NT2/D1 (cell line): ENCODE measurements at regions not wholly inside any gene's neighbourhood (a gene's known extent, or its start where the extent isn't known, plus 50 kb on each side); places are given as distances from the start of the nearest gene placed in this dataset.

Source experiments
- DNase-seq: peaks from one replicate; pipeline ENCODE4 v3.0.0-alpha.2; 2011; ENCODE audit warnings: low read depth, low spot score
- H3K27me3 ChIP-seq: 2 replicates; pipeline ENCODE4 v1.6.0; 2011; ENCODE audit warnings: mild to moderate bottlenecking; ENCODE audit not compliant: insufficient read length, insufficient read depth
- H3K36me3 ChIP-seq: 2 replicates; pipeline ENCODE4 v1.6.1; 2011; ENCODE audit warnings: mild to moderate bottlenecking, low read length, mixed read lengths; ENCODE audit not compliant: insufficient read depth, insufficient read length
- H3K4me1 ChIP-seq: 2 replicates; pipeline ENCODE4 v1.5.1; 2011; ENCODE audit not compliant: insufficient read depth, insufficient read length
- H3K4me3 ChIP-seq: 2 replicates; pipeline ENCODE4 v1.5.1; 2011; ENCODE audit warnings: low read depth; ENCODE audit not compliant: insufficient read length
- H3K9ac ChIP-seq: 2 replicates; pipeline ENCODE4 v1.6.0; 2011; ENCODE audit warnings: low read depth; ENCODE audit not compliant: insufficient read length
- H3K9me3 ChIP-seq: 2 replicates; pipeline ENCODE4 v1.5.1; 2011; ENCODE audit warnings: mild to moderate bottlenecking, low read length; ENCODE audit not compliant: insufficient read depth
- SUZ12 ChIP-seq: IDR thresholded peaks from 2 replicates; pipeline ENCODE4 v1.6.1; 2011; ENCODE audit not compliant: insufficient read length, insufficient read depth; ENCODE audit errors: extremely low read depth
- YY1 ChIP-seq: IDR thresholded peaks from 2 replicates; pipeline ENCODE4 v1.6.1; 2011; ENCODE audit not compliant: insufficient read length, insufficient read depth
- ZNF274 ChIP-seq: IDR thresholded peaks from 2 replicates; pipeline ENCODE4 v1.6.1; 2011; ENCODE audit warnings: mild to moderate bottlenecking, low read depth, low read length

- H3K36me3 ChIP-seq: no peaks in the 10 kb centered on the region
- DNase-seq: no peak
- TF ChIP-seq SUZ12 (no peak), ZNF274 (no peak), YY1 (no peak)
- H3K27me3 ChIP-seq: no peaks in the 10 kb centered on the region
- H3K9ac ChIP-seq: no peak overlapping the region
- peaks cover 3% of the 10 kb centered on the region for H3K4me1 ChIP-seq
- H3K9me3 ChIP-seq: peaks cover 24% of the 10 kb centered on the region; the same call in 1 of the 2 replicates
- H3K4me3 ChIP-seq: no peak overlapping the region
Observed at GRCh38 chr1:95407131-95407885, 173.3 kb downstream of the RWDD3 start.

DNA sequence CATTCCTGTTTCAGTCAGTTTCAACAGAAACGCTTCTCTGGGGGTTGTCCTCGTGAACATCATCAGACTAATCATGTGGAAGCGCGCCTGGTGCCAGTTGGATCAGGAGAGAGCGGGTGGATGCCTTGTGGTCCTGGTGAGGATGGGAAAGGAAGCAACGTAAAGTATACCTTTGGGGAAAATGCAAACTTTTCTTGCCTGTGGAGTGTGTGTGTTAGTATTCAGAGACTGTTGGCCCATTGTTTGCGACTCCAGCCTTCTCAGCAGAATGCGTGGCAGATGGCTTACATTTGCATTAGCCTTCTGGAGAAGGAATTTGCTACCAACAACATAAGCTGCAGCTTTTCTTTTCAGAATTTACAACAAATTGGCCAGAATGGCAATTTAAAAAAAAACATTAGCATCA lies 173.9 kb downstream of the RWDD3 start:
- peaks cover 24% of the 10 kb centered on the region; the same call in 1 of the 2 replicates for H3K9me3 ChIP-seq
- DNase-seq: peak; percentile 65
- no peak overlapping the region for H3K4me3 ChIP-seq
- peaks cover 3% of the 10 kb centered on the region for H3K4me1 ChIP-seq
- TF ChIP-seq SUZ12 (no peak), YY1 (no peak), ZNF274 (no peak)
- no peak overlapping the region for H3K9ac ChIP-seq
- no peaks in the 10 kb centered on the region for H3K27me3 ChIP-seq
- H3K36me3 ChIP-seq: no peaks in the 10 kb centered on the region

- TF ChIP-seq SUZ12 (no peak), ZNF274 (no peak), YY1 (no peak)
- DNase-seq: no peak
Observed at GRCh38 chr1:95408507-95409136, 174.6 kb downstream of the RWDD3 start.

DNA sequence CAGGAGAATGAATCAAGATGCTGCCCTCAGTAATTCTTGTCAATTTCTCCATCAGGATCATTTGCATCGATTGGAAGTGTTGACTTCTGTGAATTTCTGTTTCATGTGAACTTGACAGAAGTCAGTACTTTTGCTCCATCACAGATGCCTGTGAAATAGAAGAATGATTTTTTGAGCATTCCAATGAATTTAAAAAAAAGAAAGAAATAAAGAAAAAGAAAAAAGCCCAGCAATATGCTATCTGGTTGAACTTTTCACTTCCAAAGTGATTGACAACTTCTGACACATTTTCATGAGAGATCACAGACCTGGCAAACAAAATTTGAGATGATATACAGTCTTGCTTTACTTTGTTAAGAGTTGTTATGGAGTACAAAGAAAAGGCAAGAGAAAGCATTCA lies 175.3 kb downstream of the RWDD3 start:
- Histone ChIP-seq H3K9ac (no peak overlapping the region), H3K27me3 (no peaks in the 10 kb centered on the region), H3K36me3 (no peaks in the 10 kb centered on the region), H3K4me1 (peaks cover 3% of the 10 kb centered on the region), H3K4me3 (no peak overlapping the region), H3K9me3 (peaks cover 18% of the 10 kb centered on the region; the same call in 1 of the 2 replicates)
- no peak for TF ChIP-seq SUZ12
- no peak for TF ChIP-seq ZNF274
- TF ChIP-seq YY1: no peak
- no peak for DNase-seq

More at GRCh38 chr1:95408507-95409136, 174.6 kb downstream of the RWDD3 start:
- Histone ChIP-seq H3K4me1 (peaks cover 3% of the 10 kb centered on the region), H3K4me3 (no peak overlapping the region), H3K36me3 (no peaks in the 10 kb centered on the region), H3K9ac (no peak overlapping the region), H3K27me3 (no peaks in the 10 kb centered on the region), H3K9me3 (peaks cover 24% of the 10 kb centered on the region; the same call in 1 of the 2 replicates)

DNA sequence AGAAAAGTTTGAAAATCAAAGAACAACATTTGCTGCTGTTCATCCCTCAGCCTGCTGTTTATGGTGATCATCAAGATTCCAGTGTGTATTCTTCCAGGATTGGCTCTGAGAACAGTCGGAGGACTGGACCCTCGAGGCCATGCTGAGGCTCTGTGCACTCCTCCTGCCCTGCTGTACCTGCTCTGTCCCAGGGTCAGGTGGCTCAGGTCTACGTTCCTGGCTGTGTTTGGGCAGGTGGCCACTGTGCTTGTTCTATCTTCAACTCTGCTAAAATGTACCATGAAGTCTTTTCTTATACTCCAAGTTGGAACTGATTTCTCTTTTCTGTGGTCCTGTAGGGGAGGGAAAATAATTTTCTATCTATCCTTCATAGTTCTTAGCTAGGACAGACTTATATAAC lies 175.9 kb downstream of the RWDD3 start:
- Histone ChIP-seq H3K9ac (no peak overlapping the region), H3K9me3 (peaks cover 11% of the 10 kb centered on the region; the same call in 1 of the 2 replicates), H3K36me3 (no peaks in the 10 kb centered on the region), H3K27me3 (no peaks in the 10 kb centered on the region), H3K4me1 (peaks cover 3% of the 10 kb centered on the region), H3K4me3 (no peak overlapping the region)
- no peak for DNase-seq
- TF ChIP-seq ZNF274: no peak
- TF ChIP-seq SUZ12: no peak
- TF ChIP-seq YY1: no peak

DNA sequence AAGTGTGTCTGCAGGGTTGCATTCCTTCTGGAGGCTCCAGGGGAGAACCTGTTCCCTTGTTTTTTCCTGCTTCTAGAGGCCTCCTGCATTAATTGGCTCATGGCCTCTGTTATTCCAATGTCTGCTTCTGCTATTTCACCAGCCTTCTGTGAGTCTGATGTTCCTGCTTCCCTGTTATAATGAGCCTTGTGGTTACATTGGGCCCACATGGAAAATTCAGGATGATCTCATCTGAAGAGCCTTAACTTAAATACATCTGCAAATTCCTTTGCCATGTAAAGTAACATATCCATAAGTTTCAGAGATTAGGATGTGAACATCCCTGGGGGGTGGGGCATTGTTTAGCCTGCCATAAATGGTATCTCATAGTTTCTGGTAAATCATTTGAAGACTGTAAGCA lies 181.1 kb downstream of the RWDD3 start:
- no peak for DNase-seq
- Histone ChIP-seq H3K27me3 (no peaks in the 10 kb centered on the region), H3K4me3 (no peak overlapping the region), H3K4me1 (no peaks in the 10 kb centered on the region), H3K9me3 (peaks cover 2% of the 10 kb centered on the region; the same call in 1 of the 2 replicates), H3K36me3 (no peaks in the 10 kb centered on the region), H3K9ac (no peak overlapping the region)
- TF ChIP-seq SUZ12 (no peak), YY1 (no peak), ZNF274 (no peak)

DNA sequence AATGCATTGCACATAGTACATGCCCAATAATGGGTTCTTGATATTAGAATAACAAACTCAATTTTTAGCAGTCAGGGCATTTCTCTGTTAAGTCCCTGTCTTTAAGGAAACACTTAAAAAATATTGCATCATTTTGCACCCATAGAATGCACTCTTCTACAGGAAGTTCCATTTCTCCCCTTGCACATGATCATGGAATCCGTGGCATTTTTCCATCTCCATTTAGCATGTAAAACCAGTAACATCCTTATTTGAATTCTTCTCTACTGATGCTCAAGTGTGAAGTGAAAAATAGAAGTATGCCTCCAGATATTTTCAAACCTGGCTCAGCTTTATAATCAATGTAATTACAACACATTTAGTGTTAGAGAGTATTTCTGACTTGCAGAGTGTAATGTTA lies 192.8 kb downstream of the RWDD3 start:
- Histone ChIP-seq H3K36me3 (no peaks in the 10 kb centered on the region), H3K9me3 (no peaks in the 10 kb centered on the region), H3K4me3 (no peak overlapping the region), H3K27me3 (no peaks in the 10 kb centered on the region), H3K4me1 (no peaks in the 10 kb centered on the region), H3K9ac (no peak overlapping the region)
- TF ChIP-seq ZNF274: no peak
- no peak for TF ChIP-seq YY1
- no peak for TF ChIP-seq SUZ12
- no peak for DNase-seq
